ENCODE measurements at regions not wholly inside any gene's neighbourhood (a gene's known extent, or its start where the extent isn't known, plus 50 kb on each side); places are given as distances from the start of the nearest gene placed in this dataset.

DNA sequence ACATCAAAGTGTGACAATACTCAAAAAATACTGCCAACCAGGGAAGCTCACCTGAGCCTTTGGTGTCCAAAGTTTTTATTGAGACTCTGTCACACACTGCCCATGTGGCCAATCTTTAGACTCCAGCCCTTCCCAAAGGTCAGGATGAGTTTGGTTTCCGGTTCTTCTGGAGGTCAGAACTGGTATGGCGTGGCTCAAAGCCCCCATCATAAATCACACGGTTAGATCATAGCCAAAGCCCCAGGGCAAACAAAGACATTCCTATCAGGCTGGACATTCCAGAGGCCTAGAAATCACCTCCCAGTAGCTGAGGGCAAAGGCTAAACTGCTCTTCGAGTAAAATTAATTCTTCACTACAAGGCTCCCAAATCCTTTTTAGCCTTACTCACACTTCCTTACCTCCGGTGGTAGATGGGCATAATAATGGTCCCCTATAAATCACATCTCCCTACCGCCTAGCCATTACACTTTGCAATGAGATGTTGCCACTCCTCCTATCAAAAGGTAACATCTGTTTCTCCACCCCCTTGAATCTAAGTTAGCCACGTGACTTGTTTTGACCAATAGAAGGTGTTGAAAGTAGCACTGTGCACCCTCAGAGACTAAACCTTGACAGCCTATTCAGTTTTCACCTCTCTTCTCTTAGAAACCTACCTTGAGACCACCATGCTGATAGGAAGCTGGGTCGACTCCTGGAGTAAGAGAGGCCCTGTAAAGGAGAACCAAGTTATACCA is 137.8 kb upstream of the DUSP21 start:
- Histone ChIP-seq H3K27me3 (ENCODE audit: control insufficient read depth in 2 of 2, insufficient read depth in 2 of 2, low read length in 2 of 2) (no peaks in the 10 kb centered on the region), H2AFZ (ENCODE audit: low read depth, low read length) (no peak overlapping the region), H3K4me1 (ENCODE audit: control insufficient read depth, extremely low read depth, insufficient read depth, low read length) (no peaks in the 10 kb centered on the region), H3K9ac (replicated peaks; ENCODE audit: extremely low read depth, insufficient read depth, low read length) (no peak overlapping the region), H3K36me3 (ENCODE audit: control insufficient read depth in 2 of 2, extremely low read depth in 1 of 2, insufficient read depth in 2 of 2, low read length in 2 of 2) (no peaks in the 10 kb centered on the region), H3K9me1 (replicated peaks; ENCODE audit: control insufficient read depth, extremely low read depth, insufficient read depth, low read length) (no peaks in the 10 kb centered on the region), H3K4me2 (ENCODE audit: insufficient read depth, low read length) (no peak overlapping the region), H3K9me3 (replicated peaks; ENCODE audit: control insufficient read depth, insufficient read depth, low read length) (no peaks in the 10 kb centered on the region), H4K20me1 (replicated peaks; ENCODE audit: control insufficient read depth, extremely low read depth, insufficient read depth, low read length) (no peaks in the 10 kb centered on the region), H3K4me3 (replicated peaks in 1 of 3; ENCODE audit: insufficient read depth in 1 of 3, low read depth in 1 of 3, low read length in 3 of 3) (no peak overlapping the region), H3K79me2 (ENCODE audit: control insufficient read depth, insufficient read depth, low read length) (no peaks in the 10 kb centered on the region), H3K27ac (ENCODE audit: insufficient read depth, low read depth, low read length) (no peak overlapping the region)
- peak; percentile 38 for FAIRE-seq
- intact Hi-C loops (cut with micrococcal nuclease) (no loop called here), dilution Hi-C loops (cut with MboI; ENCODE audit: extremely low pct_ligation_motif_present, low sequenced_read_pairs) (no loop called here)
- DNase-seq (ENCODE audit: low read depth, low spot score): no peak
- TF ChIP-seq, protein P1, sequence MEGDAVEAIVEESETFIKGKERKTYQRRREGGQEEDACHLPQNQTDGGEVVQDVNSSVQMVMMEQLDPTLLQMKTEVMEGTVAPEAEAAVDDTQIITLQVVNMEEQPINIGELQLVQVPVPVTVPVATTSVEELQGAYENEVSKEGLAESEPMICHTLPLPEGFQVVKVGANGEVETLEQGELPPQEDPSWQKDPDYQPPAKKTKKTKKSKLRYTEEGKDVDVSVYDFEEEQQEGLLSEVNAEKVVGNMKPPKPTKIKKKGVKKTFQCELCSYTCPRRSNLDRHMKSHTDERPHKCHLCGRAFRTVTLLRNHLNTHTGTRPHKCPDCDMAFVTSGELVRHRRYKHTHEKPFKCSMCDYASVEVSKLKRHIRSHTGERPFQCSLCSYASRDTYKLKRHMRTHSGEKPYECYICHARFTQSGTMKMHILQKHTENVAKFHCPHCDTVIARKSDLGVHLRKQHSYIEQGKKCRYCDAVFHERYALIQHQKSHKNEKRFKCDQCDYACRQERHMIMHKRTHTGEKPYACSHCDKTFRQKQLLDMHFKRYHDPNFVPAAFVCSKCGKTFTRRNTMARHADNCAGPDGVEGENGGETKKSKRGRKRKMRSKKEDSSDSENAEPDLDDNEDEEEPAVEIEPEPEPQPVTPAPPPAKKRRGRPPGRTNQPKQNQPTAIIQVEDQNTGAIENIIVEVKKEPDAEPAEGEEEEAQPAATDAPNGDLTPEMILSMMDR (IDR thresholded peaks at IDR 0.05; ENCODE audit: extremely low read depth in 1 of 2, insufficient read depth in 1 of 2, low read depth in 1 of 2, low read length in 2 of 2): no peak
- TF ChIP-seq, protein P2, sequence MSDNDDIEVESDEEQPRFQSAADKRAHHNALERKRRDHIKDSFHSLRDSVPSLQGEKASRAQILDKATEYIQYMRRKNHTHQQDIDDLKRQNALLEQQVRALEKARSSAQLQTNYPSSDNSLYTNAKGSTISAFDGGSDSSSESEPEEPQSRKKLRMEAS (IDR thresholded peaks at IDR 0.05; ENCODE audit: insufficient read depth, insufficient read length): no peak
- TF ChIP-seq JUN (IDR thresholded peaks at IDR 0.05; ENCODE audit: borderline replicate concordance, insufficient read depth, insufficient read length, low read depth): no peak
- no peak for TF ChIP-seq FOS (IDR thresholded peaks at IDR 0.05; ENCODE audit: borderline replicate concordance, insufficient read depth, low read length)
- TF ChIP-seq GATA2 (IDR thresholded peaks at IDR 0.05; ENCODE audit: insufficient read depth, insufficient read length, low read depth, low read length): no peak
- no peak for TF ChIP-seq MYC (IDR thresholded peaks at IDR 0.05; ENCODE audit: low read depth, low read length)
- TF ChIP-seq POLR2AphosphoS5 (IDR thresholded peaks at IDR 0.05; ENCODE audit: insufficient read depth, low read depth, low read length): no peak
- TF ChIP-seq POLR2A (IDR thresholded peaks at IDR 0.05; ENCODE audit: low read depth, low read length): no peak
- TF ChIP-seq EZH2 (IDR thresholded peaks at IDR 0.05; ENCODE audit: borderline replicate concordance, low read depth, low read length, severe bottlenecking): no peak
- ChIA-PET POLR2A (no interaction called here), CTCF (no interaction called here)
- no TSS peak for BruUV-seq (replicated peaks)
